Endothelial cell of umbilical vein (primary cell): ENCODE measurements at regions not wholly inside any gene's neighbourhood (a gene's known extent, or its start where the extent isn't known, plus 50 kb on each side); places are given as distances from the start of the nearest gene placed in this dataset.

Source experiments
- BruUV-seq: library from RNA; stranded (reverse); fragments of 400-500 nt; replicated peaks from 2 replicates; lab custom pipeline; 2021; lab: Mats Ljungman, UMichigan
- CTCF ChIA-PET: fragments of 300-600, 350-600 bp; sonication (Branson Sonifier 250); formaldehyde crosslinking; loops from one replicate; lab custom pipeline; 2021; ENCODE audit warnings: antibody characterized with exemption, inconsistent platforms; lab: Charles Lee
- POLR2A ChIA-PET: fragments of 300-600, 350-600 bp; sonication (Branson Sonifier 250); formaldehyde crosslinking; loops from one replicate; lab custom pipeline; 2021; ENCODE audit warnings: antibody characterized with exemption, inconsistent platforms; lab: Charles Lee
- DNase-seq: peaks from one replicate; pipeline ENCODE4 v3.0.0-alpha.2; 2011; ENCODE audit warnings: low read depth, low spot score
- FAIRE-seq: peaks from 2 replicates; lab custom pipeline; 2011; peaks lifted over from hg19 to GRCh38; lab: Jason Lieb, UNC
- H2AFZ ChIP-seq: 2 replicates; pipeline ENCODE4 v1.6.0; 2012; ENCODE audit warnings: low read depth, low read length, control low read depth, inconsistent platforms
- H3K27ac ChIP-seq: 2 replicates; pipeline ENCODE4 v1.5.1; 2011; ENCODE audit warnings: low read depth, mild to moderate bottlenecking, control low read depth, low read length, moderate library complexity; ENCODE audit not compliant: insufficient read depth
- H3K27me3 ChIP-seq, 2 experiments: 2 replicates each; pipeline versions ENCODE4 v1.6.0 to v1.6.1; 2011; ENCODE audit warnings: low read length in 2 of 2, mixed read lengths in 1 of 2; ENCODE audit not compliant: control insufficient read depth in 2 of 2, insufficient read depth in 2 of 2
- H3K36me3 ChIP-seq, 2 experiments: 2 replicates in 1 of 2; 3 replicates in 1 of 2; pipeline ENCODE4 v1.5.1; 2011; ENCODE audit warnings: low read length in 2 of 2, mild to moderate bottlenecking in 1 of 2, moderate library complexity in 1 of 2; ENCODE audit not compliant: control insufficient read depth in 2 of 2, insufficient read depth in 2 of 2; ENCODE audit errors: extremely low read depth in 1 of 2
- H3K4me1 ChIP-seq: 3 replicates; pipeline ENCODE4 v1.5.1; 2011; ENCODE audit warnings: mild to moderate bottlenecking, low read length; ENCODE audit not compliant: control insufficient read depth, insufficient read depth; ENCODE audit errors: extremely low read depth
- H3K4me2 ChIP-seq: 2 replicates; pipeline ENCODE4 v1.6.1; 2011; ENCODE audit warnings: low read length, control low read depth, mixed read lengths; ENCODE audit not compliant: insufficient read depth
- H3K4me3 ChIP-seq, 3 experiments: fragments of 200-600 bp in 1 of 3; sonication (generic), shearing (Covaris generic) in 1 of 3; replicated peaks in 1 of 3; 2 replicates each; pipeline ENCODE4 v1.5.1; 2011 to 2016; ENCODE audit warnings: control low read depth in 3 of 3, low read length in 3 of 3, mild to moderate bottlenecking in 2 of 3, inconsistent platforms in 1 of 3, low read depth in 1 of 3, moderate library complexity in 1 of 3; ENCODE audit not compliant: insufficient read depth in 1 of 3
- H3K79me2 ChIP-seq: 2 replicates; pipeline ENCODE4 v1.6.0; 2012; ENCODE audit warnings: low read length, inconsistent platforms; ENCODE audit not compliant: control insufficient read depth, insufficient read depth
- H3K9ac ChIP-seq: replicated peaks from 2 replicates; pipeline ENCODE3; 2011; ENCODE audit warnings: low read length, control low read depth; ENCODE audit not compliant: insufficient read depth; ENCODE audit errors: extremely low read depth
- H3K9me1 ChIP-seq: replicated peaks from 3 replicates; pipeline ENCODE4 v1.6.0; 2011; ENCODE audit warnings: mild to moderate bottlenecking, low read length; ENCODE audit not compliant: control insufficient read depth, insufficient read depth; ENCODE audit errors: extremely low read depth
- H3K9me3 ChIP-seq: replicated peaks from 2 replicates; pipeline ENCODE4 v1.5.1; 2012; ENCODE audit warnings: low read length, inconsistent platforms; ENCODE audit not compliant: control insufficient read depth, insufficient read depth
- H4K20me1 ChIP-seq: replicated peaks from 2 replicates; pipeline ENCODE3; 2011; ENCODE audit warnings: mild to moderate bottlenecking, low read length; ENCODE audit not compliant: control insufficient read depth, insufficient read depth; ENCODE audit errors: extremely low read depth
- EZH2 ChIP-seq: IDR thresholded peaks from 2 replicates; pipeline ENCODE4 v1.6.1; 2012; ENCODE audit warnings: borderline replicate concordance, low read depth, mild to moderate bottlenecking, moderate library complexity, low read length, inconsistent platforms; ENCODE audit not compliant: severe bottlenecking
- FOS ChIP-seq: IDR thresholded peaks from 2 replicates; pipeline ENCODE4 v1.6.1; 2011; ENCODE audit warnings: mild to moderate bottlenecking, low read length, moderate library complexity, borderline replicate concordance; ENCODE audit not compliant: insufficient read depth
- GATA2 ChIP-seq: IDR thresholded peaks from 2 replicates; pipeline ENCODE4 v1.7.0; 2011; ENCODE audit warnings: low read depth, mild to moderate bottlenecking, moderate library complexity, mixed read lengths, low read length; ENCODE audit not compliant: insufficient read length, insufficient read depth
- JUN ChIP-seq: IDR thresholded peaks from 2 replicates; pipeline ENCODE4 v1.6.1; 2011; ENCODE audit warnings: borderline replicate concordance, low read depth; ENCODE audit not compliant: insufficient read length, insufficient read depth
- MYC ChIP-seq: IDR thresholded peaks from one replicate; pipeline ENCODE4 v1.6.1; 2011; ENCODE audit warnings: mild to moderate bottlenecking, low read depth, low read length
- POLR2A ChIP-seq: IDR thresholded peaks from 2 replicates; pipeline ENCODE4 v1.6.1; 2012; ENCODE audit warnings: low read depth, mild to moderate bottlenecking, control low read depth, low read length
- POLR2AphosphoS5 ChIP-seq: IDR thresholded peaks from 2 replicates; pipeline ENCODE4 v1.6.1; 2012; ENCODE audit warnings: low read depth, mild to moderate bottlenecking, control low read depth, low read length, moderate library complexity; ENCODE audit not compliant: insufficient read depth
- dilution Hi-C: fragments of 300-500 bp; cut with MboI; formaldehyde crosslinking; loops from one replicate; pipeline ENCODE4 v1.15.0; 2019; ENCODE audit warnings: low sequenced_read_pairs; ENCODE audit not compliant: extremely low pct_ligation_motif_present
- intact Hi-C: fragments of 100-400 bp; cut with micrococcal nuclease; formaldehyde crosslinking; loops from one replicate; pipeline ENCODE4 v1.10.0; 2022
- TF ChIP-seq, protein P1 (sequence below): IDR thresholded peaks from 2 replicates; pipeline ENCODE4 v1.6.1; 2011; ENCODE audit not compliant: insufficient read depth, insufficient read length
- TF ChIP-seq, protein P2 (sequence below), 2 donors: IDR thresholded peaks; 1 replicate in 1 of 2; 2 replicates in 1 of 2; pipeline ENCODE4 v1.5.1; 2011; ENCODE audit warnings: low read length in 2 of 2, mild to moderate bottlenecking in 2 of 2, moderate library complexity in 2 of 2, control low read depth in 1 of 2, inconsistent platforms in 1 of 2, low read depth in 1 of 2; ENCODE audit not compliant: insufficient read depth in 1 of 2; ENCODE audit errors: extremely low read depth in 1 of 2

DNA sequence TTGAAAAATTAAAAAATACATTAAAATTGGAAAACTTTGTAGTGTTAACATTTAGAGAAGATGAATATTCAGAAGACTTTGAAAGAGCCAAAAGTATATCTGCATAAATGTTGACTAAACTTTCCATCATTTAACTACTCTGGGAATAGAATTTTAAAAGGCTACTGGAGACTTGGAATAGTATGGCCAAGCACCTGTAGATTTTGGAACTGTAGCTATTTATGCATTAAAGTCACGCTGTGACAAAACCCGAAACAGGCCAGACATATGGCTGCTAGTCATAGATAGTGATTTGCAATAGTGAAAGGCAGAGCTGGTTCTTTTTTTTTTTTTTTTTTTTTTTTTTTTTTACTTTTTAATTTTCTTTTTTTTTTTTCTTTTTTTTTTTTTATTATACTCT, 396.0 kb downstream of the SOCS6 start:
- H3K79me2 ChIP-seq = no peaks in the 10 kb centered on the region
- POLR2A ChIA-PET = no interaction called here
- DNase-seq (no peak), FAIRE-seq (no peak)
- intact Hi-C loops (no loop called here), dilution Hi-C loops (no loop called here)
- no peaks in the 10 kb centered on the region for H4K20me1 ChIP-seq
- H3K9me3 ChIP-seq = peaks cover 2% of the 10 kb centered on the region
- no peak overlapping the region for H3K9ac ChIP-seq
- TF ChIP-seq MYC = no peak
- no peak for TF ChIP-seq GATA2
- TF ChIP-seq POLR2AphosphoS5 = no peak
- no peak for TF ChIP-seq EZH2
- TF ChIP-seq POLR2A = no peak
- TF ChIP-seq, protein P1, sequence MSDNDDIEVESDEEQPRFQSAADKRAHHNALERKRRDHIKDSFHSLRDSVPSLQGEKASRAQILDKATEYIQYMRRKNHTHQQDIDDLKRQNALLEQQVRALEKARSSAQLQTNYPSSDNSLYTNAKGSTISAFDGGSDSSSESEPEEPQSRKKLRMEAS = no peak
- no peak for TF ChIP-seq JUN
- TF ChIP-seq, protein P2, sequence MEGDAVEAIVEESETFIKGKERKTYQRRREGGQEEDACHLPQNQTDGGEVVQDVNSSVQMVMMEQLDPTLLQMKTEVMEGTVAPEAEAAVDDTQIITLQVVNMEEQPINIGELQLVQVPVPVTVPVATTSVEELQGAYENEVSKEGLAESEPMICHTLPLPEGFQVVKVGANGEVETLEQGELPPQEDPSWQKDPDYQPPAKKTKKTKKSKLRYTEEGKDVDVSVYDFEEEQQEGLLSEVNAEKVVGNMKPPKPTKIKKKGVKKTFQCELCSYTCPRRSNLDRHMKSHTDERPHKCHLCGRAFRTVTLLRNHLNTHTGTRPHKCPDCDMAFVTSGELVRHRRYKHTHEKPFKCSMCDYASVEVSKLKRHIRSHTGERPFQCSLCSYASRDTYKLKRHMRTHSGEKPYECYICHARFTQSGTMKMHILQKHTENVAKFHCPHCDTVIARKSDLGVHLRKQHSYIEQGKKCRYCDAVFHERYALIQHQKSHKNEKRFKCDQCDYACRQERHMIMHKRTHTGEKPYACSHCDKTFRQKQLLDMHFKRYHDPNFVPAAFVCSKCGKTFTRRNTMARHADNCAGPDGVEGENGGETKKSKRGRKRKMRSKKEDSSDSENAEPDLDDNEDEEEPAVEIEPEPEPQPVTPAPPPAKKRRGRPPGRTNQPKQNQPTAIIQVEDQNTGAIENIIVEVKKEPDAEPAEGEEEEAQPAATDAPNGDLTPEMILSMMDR (IDR thresholded peaks at IDR 0.05; ENCODE audit: extremely low read depth in 1 of 2, insufficient read depth in 1 of 2, low read depth in 1 of 2, low read length in 2 of 2) = no peak
- no peak for TF ChIP-seq FOS
- BruUV-seq = no TSS peak
- no peak overlapping the region for H2AFZ ChIP-seq
- no peak overlapping the region for H3K27ac ChIP-seq
- H3K4me2 ChIP-seq = no peak overlapping the region
- no peak overlapping the region for H3K4me3 ChIP-seq
- H3K9me1 ChIP-seq = no peaks in the 10 kb centered on the region
- no peaks in the 10 kb centered on the region for H3K4me1 ChIP-seq
- no peaks in the 10 kb centered on the region for H3K36me3 ChIP-seq
- no peaks in the 10 kb centered on the region for H3K27me3 ChIP-seq
- CTCF ChIA-PET = no interaction called here
